ENCODE measurements at regions not wholly inside any gene's neighbourhood (a gene's known extent, or its start where the extent isn't known, plus 50 kb on each side); places are given as distances from the start of the nearest gene placed in this dataset.

GRCh38 chr5:145220481-145220880 is 614.7 kb downstream of the PRELID2 start:
- TF ChIP-seq CTCF (IDR thresholded peaks at IDR 0.05) (no peak), ZFX (IDR thresholded peaks at IDR 0.05; ENCODE audit: borderline replicate concordance) (no peak)

All from 22Rv1 (cell line).